Smooth muscle cell (in vitro differentiated cells): ENCODE measurements at regions not wholly inside any gene's neighbourhood (a gene's known extent, or its start where the extent isn't known, plus 50 kb on each side); places are given as distances from the start of the nearest gene placed in this dataset.
"Not testable (repeated sequence)": the region's sequence is repeated elsewhere in the genome, so short reads cannot be mapped to it uniquely, and the experiment has no call there.

Experiments used
- DNase-seq: peaks from one replicate; lab custom pipeline; 2025; ENCODE audit not compliant: unreplicated experiment; lab: John Stamatoyannopoulos, UW
- H2AFZ ChIP-seq: fragments of 200-600 bp; sonication (generic); 2 replicates; pipeline ENCODE4 v1.6.0; 2016; ENCODE audit warnings: antibody characterized with exemption, low read depth, mild to moderate bottlenecking
- H3F3A ChIP-seq: fragments of 200-600 bp; sonication (generic); 2 replicates; pipeline ENCODE4 v1.6.0; 2017; ENCODE audit warnings: antibody characterized with exemption, low read depth
- H3K27ac ChIP-seq: fragments of 200-600 bp; sonication (generic); 2 replicates; pipeline ENCODE4 v1.5.1; 2016; ENCODE audit warnings: low read depth, mild to moderate bottlenecking
- H3K27me3 ChIP-seq: fragments of 200-600 bp; sonication (generic); 2 replicates; pipeline ENCODE4 v1.6.1; 2016; ENCODE audit warnings: low read depth, mild to moderate bottlenecking
- H3K36me3 ChIP-seq: fragments of 200-600 bp; sonication (generic); 2 replicates; pipeline ENCODE4 v1.5.1; 2016; ENCODE audit warnings: low read depth
- H3K4me1 ChIP-seq: fragments of 200-600 bp; sonication (generic); 2 replicates; pipeline ENCODE4 v1.5.1; 2016; ENCODE audit warnings: low read depth
- H3K4me2 ChIP-seq: fragments of 200-600 bp; sonication (generic); 2 replicates; pipeline ENCODE4 v1.6.0; 2016; ENCODE audit warnings: mild to moderate bottlenecking
- H3K4me3 ChIP-seq: fragments of 200-600 bp; sonication (generic); 2 replicates; pipeline ENCODE4 v1.5.1; 2016; ENCODE audit warnings: mild to moderate bottlenecking
- H3K79me2 ChIP-seq: fragments of 200-600 bp; sonication (generic); 2 replicates; pipeline ENCODE4 v1.6.0; 2016; ENCODE audit warnings: low read depth, mild to moderate bottlenecking
- H3K9ac ChIP-seq: fragments of 200-600 bp; sonication (generic); 2 replicates; pipeline ENCODE4 v1.6.0; 2016; ENCODE audit warnings: low read depth
- H3K9me3 ChIP-seq: fragments of 200-600 bp; sonication (generic); replicated peaks from 2 replicates; pipeline ENCODE4 v1.5.1; 2016; ENCODE audit warnings: low read depth
- H4K20me1 ChIP-seq: fragments of 200-600 bp; sonication (generic); 2 replicates; pipeline ENCODE4 v1.6.0; 2016; ENCODE audit warnings: low read depth
- WGBS: methylation state at CpG from one replicate; pipeline ENCODE4 v1.1.7; 2016; ENCODE audit warnings: low lambda C conversion rate; 5-methylcytosine and 5-hydroxymethylcytosine counted together
- TF ChIP-seq, protein P1 (sequence below): fragments of 200-600 bp; sonication (generic); IDR thresholded peaks from 2 replicates; pipeline ENCODE4 v1.5.1; 2017; ENCODE audit warnings: borderline replicate concordance, mild to moderate bottlenecking, antibody characterized with exemption; ENCODE audit not compliant: insufficient read depth, poor library complexity, severe bottlenecking

DNA sequence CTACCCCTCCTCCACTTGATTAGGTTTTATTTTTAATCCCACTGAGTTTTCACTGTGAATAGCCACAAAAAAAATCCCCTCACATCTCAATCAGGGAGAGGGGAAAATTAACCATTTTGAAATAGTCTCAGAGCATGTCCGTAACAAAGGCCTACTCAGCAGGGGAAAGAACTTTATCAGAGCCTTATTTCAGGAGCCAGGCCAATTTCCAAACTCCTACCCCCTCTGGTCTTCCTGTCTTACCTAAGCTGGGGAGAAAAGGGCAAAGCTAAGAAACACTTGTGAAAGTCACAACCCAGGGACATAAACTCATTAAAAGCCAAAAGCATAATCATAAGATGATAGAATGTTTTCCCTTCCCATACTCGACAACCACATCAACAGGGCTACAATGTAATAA, 260.3 kb upstream of the DIO3 start:
- WGBS, result 72% methylated on average over 2 of the region's 2 CpGs
- Histone ChIP-seq H3K27me3 (no peaks in the 10 kb centered on the region), H3K27ac (no peak overlapping the region)

DNA sequence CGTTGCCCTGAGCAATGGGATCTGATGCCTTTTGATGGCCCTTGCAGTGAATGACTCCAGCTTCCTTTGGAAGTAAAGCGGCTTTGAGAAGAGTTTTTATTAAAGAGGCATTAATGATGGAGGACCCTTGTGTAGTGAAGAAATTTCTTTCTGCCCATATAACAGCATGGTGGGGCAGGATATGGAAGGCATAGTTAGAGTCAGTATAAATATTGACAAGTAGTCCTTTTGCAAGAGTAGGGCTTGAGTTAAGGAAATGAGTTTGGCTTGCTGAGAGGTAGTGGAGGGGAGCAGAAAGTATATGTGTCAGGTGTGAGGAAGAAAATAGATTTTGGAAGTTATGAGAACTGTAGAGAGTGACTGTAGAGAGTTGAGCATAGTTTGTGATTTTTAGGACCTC, 254.1 kb upstream of the DIO3 start:
- not testable (repeated sequence) for H3K27me3 ChIP-seq, H3K27ac ChIP-seq, H3K4me2 ChIP-seq, H2AFZ ChIP-seq, H3K9me3 ChIP-seq, H4K20me1 ChIP-seq, DNase-seq, H3K4me3 ChIP-seq, H3F3A ChIP-seq, H3K79me2 ChIP-seq, H3K4me1 ChIP-seq, H3K36me3 ChIP-seq, H3K9ac ChIP-seq
- WGBS, result 97% methylated on average over 2 of the region's 2 CpGs

More for the DNA sequence above, 260.3 kb upstream of the DIO3 start:
- Histone ChIP-seq H3K4me3 (no peak overlapping the region), H3K9me3 (no peaks in the 10 kb centered on the region), H3K9ac (no peak overlapping the region), H3K4me2 (no peak overlapping the region), H3K36me3 (no peaks in the 10 kb centered on the region), H3K4me1 (no peaks in the 10 kb centered on the region), H3K79me2 (no peaks in the 10 kb centered on the region), H4K20me1 (no peaks in the 10 kb centered on the region), H3F3A (no peaks in the 10 kb centered on the region), H2AFZ (no peak overlapping the region)
- DNase-seq, result no peak
- TF ChIP-seq, protein P1, sequence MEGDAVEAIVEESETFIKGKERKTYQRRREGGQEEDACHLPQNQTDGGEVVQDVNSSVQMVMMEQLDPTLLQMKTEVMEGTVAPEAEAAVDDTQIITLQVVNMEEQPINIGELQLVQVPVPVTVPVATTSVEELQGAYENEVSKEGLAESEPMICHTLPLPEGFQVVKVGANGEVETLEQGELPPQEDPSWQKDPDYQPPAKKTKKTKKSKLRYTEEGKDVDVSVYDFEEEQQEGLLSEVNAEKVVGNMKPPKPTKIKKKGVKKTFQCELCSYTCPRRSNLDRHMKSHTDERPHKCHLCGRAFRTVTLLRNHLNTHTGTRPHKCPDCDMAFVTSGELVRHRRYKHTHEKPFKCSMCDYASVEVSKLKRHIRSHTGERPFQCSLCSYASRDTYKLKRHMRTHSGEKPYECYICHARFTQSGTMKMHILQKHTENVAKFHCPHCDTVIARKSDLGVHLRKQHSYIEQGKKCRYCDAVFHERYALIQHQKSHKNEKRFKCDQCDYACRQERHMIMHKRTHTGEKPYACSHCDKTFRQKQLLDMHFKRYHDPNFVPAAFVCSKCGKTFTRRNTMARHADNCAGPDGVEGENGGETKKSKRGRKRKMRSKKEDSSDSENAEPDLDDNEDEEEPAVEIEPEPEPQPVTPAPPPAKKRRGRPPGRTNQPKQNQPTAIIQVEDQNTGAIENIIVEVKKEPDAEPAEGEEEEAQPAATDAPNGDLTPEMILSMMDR, result no peak

DNA sequence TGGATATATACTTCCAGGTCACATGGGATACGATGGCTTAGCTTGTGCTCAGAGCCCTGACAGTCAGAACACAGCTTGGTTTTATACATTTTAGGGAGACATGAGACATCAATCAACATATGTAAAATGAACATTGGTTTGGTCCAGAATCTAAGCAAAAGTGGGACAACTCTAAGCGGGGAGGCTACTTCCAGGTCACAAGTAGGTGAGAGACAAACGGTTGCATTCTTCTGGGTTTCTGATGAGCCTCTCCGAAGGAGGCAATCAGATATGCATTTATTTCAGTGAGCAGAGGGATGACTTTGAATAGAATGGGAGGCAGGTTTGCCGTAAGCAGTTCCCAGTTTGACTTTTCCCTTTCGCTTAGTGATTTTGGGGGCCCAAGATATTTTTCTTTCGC, 250.1 kb upstream of the DIO3 start:
- H3K4me3 ChIP-seq, H3K36me3 ChIP-seq, H3K9me3 ChIP-seq, H3K9ac ChIP-seq, H4K20me1 ChIP-seq, H3K79me2 ChIP-seq, H3F3A ChIP-seq, H2AFZ ChIP-seq, DNase-seq, H3K4me1 ChIP-seq, H3K27me3 ChIP-seq, H3K27ac ChIP-seq, H3K4me2 ChIP-seq: not testable (repeated sequence)
- 86% methylated on average over 7 of the region's 7 CpGs for WGBS

DNA sequence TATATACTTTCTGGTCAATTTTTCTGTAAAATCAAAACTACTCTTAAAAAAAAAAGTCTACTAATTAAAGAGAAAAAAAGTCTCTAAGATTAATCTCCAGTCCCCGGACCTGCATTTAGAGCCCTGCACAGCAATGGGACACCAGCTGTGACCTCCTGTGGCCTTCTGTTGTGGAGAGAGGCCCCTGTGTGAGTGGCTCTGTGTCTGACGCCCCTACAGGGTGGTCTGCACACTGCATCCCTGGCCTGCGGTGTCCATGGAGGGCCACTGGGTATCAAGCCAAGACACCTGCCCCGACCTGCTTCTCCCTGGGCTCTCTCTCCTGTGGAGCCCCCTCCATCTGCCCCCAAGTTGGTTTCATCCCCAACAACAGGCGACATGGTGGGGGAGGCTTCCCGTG, 248.0 kb upstream of the DIO3 start:
- no peak overlapping the region for H3K4me3 ChIP-seq
- no peak overlapping the region for H3K9ac ChIP-seq
- no peak overlapping the region for H3K27ac ChIP-seq
- no peaks in the 10 kb centered on the region for H3K4me1 ChIP-seq
- H2AFZ ChIP-seq, result no peak overlapping the region
- no peaks in the 10 kb centered on the region for H3K9me3 ChIP-seq
- no peaks in the 10 kb centered on the region for H3K79me2 ChIP-seq
- H4K20me1 ChIP-seq, result no peaks in the 10 kb centered on the region
- 84% methylated on average over 6 of the region's 6 CpGs for WGBS
- TF ChIP-seq, protein P1, result no peak
- no peak overlapping the region for H3K4me2 ChIP-seq
- no peaks in the 10 kb centered on the region for H3F3A ChIP-seq
- H3K27me3 ChIP-seq, result no peaks in the 10 kb centered on the region
- no peak for DNase-seq
- H3K36me3 ChIP-seq, result no peaks in the 10 kb centered on the region

DNA sequence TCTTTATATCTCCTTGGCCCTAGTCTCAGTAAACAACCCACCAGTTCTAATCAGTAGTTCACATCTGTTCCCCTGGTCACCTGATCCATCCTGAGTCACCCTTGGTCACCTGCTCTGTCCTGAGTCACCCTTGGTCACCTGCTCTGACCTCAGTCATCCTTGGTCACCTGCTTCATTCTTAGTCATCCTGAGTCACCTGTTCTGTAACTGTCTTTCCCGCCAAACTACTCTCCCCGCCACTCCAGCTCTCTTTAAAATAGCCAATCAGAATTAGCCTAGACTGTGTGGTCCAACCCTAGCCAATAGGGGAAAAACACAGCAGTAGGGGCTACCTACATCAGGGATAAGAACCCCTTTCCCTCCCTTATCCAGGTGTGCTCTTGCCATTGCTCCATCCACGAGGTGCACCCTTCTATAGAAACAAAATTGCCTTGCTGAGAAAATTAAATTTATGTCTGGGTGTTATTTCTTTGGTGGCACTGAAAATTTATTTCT, 245.4 kb upstream of the DIO3 start:
- H3K27me3 ChIP-seq, result no peaks in the 10 kb centered on the region
- H3K4me2 ChIP-seq, result no peak overlapping the region
- no peaks in the 10 kb centered on the region for H4K20me1 ChIP-seq
- no peaks in the 10 kb centered on the region for H3F3A ChIP-seq
- no peaks in the 10 kb centered on the region for H3K36me3 ChIP-seq
- TF ChIP-seq, protein P1, result no peak
- WGBS, result 88% methylated on average over 3 of the region's 3 CpGs
- no peak overlapping the region for H3K4me3 ChIP-seq
- H2AFZ ChIP-seq, result no peak overlapping the region
- H3K9me3 ChIP-seq, result no peaks in the 10 kb centered on the region
- H3K9ac ChIP-seq, result no peak overlapping the region
- peaks cover 3% of the 10 kb centered on the region for H3K4me1 ChIP-seq
- H3K27ac ChIP-seq, result peak overlapping the region; percentile 44
- H3K79me2 ChIP-seq, result no peaks in the 10 kb centered on the region
- DNase-seq, result no peak
